Aorta (tissue), 5 donors: ENCODE measurements at regions not wholly inside any gene's neighbourhood (a gene's known extent, or its start where the extent isn't known, plus 50 kb on each side); places are given as distances from the start of the nearest gene placed in this dataset.

Experiments
- ATAC-seq: fragments of 200-7000 bp; cut with Tn5 transposase; one replicate; pipeline ENCODE4 v1.9.1; 2022; ENCODE audit warnings: moderate library complexity; ENCODE audit not compliant: low FRiP score
- DNase-seq, 2 donors: peaks; one replicate each; pipeline ENCODE4 v3.0.0-alpha.2; 2020
- H3K27ac ChIP-seq, 2 donors: one replicate each; pipeline ENCODE4 v1.5.1; 2013; ENCODE audit warnings: low read length in 2 of 2, mild to moderate bottlenecking in 2 of 2, moderate library complexity in 2 of 2, control low read depth in 1 of 2, inconsistent platforms in 1 of 2, low read depth in 1 of 2
- H3K27me3 ChIP-seq, 2 donors: one replicate each; pipeline ENCODE4 v1.6.1; 2013; ENCODE audit warnings: control low read depth in 1 of 2, low read length in 1 of 2, mild to moderate bottlenecking in 1 of 2, moderate library complexity in 1 of 2; ENCODE audit not compliant: insufficient read depth in 2 of 2, control insufficient read depth in 1 of 2
- H3K36me3 ChIP-seq, 2 donors: one replicate each; pipeline ENCODE4 v1.6.1; 2013; ENCODE audit warnings: control low read depth in 1 of 2, low read length in 1 of 2, mild to moderate bottlenecking in 1 of 2; ENCODE audit not compliant: insufficient read depth in 2 of 2, control insufficient read depth in 1 of 2
- H3K4me1 ChIP-seq, 2 donors: one replicate each; pipeline ENCODE4 v1.6.1; 2013; ENCODE audit warnings: low read length in 2 of 2, control low read depth in 1 of 2, mild to moderate bottlenecking in 1 of 2, moderate library complexity in 1 of 2; ENCODE audit not compliant: insufficient read depth in 2 of 2, control insufficient read depth in 1 of 2
- H3K4me3 ChIP-seq, 2 donors: one replicate each; pipeline ENCODE4 v1.5.1; 2013; ENCODE audit warnings: low read length in 2 of 2, control low read depth in 1 of 2, mild to moderate bottlenecking in 1 of 2
- H3K9me3 ChIP-seq: one replicate; pipeline ENCODE4 v1.6.1; 2013; ENCODE audit warnings: mild to moderate bottlenecking, low read length; ENCODE audit not compliant: control insufficient read depth
- WGBS, 2 donors: extraction: QIAGEN DNeasy Blood & Tissue Kit; methylation state at CpG; one replicate each; pipeline ENCODE4 v1.1.7; 2013; 5-methylcytosine and 5-hydroxymethylcytosine counted together
- intact Hi-C, 2 donors: fragments of 100-400 bp; cut with DNase I; formaldehyde crosslinking; loops; one replicate each; pipeline versions ENCODE4 v1.14.2 to v1.15.0; 2022
- donor health status: healthy with polysubstance abuse.
- donor health status: Bipolar disorder and iron deficiency.
- donor health status: DM: no; HTN: no; CAD: no.
- donor health status: DM: no; HTN: no; CAD: no.
- donor health status: DM: yes; HTN: yes; CAD: no.

DNA sequence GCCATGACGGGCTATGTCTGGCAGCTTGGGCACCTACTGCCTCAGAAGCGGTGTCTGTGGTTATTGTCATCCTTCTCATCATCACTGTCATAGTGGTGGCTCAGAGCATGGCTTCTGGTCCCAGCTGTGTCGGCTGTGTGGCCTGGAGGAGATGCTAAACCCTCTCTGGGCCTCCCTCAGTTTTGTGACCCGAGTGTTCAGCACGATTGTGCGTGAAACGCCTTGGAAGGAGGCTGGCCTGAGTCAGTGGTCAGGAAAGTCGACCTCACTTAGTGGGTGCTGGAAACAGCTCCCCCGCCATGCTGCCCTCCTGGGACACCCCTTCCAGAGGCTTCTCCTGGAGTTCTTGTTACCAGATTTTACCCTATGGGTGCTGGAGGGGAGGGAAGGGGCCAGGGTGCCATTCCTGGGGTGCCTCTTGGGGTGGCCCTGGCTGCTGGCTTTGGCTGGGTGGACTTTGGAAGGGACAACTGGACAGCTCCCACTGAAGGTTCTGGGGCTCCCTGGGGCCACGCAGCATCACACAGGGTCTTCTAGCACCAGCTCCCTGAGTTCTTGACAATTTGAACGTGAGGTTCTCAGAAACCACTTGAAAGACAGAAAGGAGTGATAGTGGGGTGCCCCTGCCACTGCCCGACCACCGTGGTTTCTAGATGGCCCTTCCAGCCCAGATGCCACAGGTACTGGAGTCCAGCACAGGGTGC lies 226.5 kb upstream of the GSE1 start:
- no peaks in the 10 kb centered on the region for H3K27me3 ChIP-seq
- intact Hi-C loops: no loop called here
- ATAC-seq (no peak), DNase-seq (peak; percentile 20 to 38)
- H3K4me1 ChIP-seq: no peaks in the 10 kb centered on the region
- 95% methylated on average over 13 of the region's 13 CpGs for WGBS, 2 donors
- H3K36me3 ChIP-seq: no peaks in the 10 kb centered on the region
- H3K4me3 ChIP-seq: no peak overlapping the region
- H3K9me3 ChIP-seq: no peaks in the 10 kb centered on the region
- no peak overlapping the region for H3K27ac ChIP-seq

DNA sequence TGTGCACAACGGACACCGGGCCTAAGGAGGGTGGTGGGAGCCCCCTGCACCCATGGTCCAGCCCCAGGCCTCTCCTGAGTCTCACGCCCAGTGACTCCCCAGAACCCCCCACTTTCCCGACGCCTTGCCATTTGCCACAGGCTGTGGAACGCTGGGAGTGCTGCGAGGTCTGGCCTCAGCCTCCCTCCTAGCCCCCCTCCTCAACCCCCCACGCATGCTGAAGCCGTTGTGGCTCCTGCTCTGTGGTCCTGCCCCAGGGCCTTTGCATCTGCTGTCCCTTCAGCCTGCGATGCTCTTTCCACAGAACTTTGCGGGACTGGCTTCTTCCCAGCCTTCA lies 226.0 kb upstream of the GSE1 start:
- Histone ChIP-seq H3K4me3 (no peak overlapping the region), H3K9me3 (no peaks in the 10 kb centered on the region), H3K27ac (no peak overlapping the region), H3K36me3 (no peaks in the 10 kb centered on the region), H3K27me3 (no peaks in the 10 kb centered on the region), H3K4me1 (no peaks in the 10 kb centered on the region)
- intact Hi-C loops: no loop called here
- 96 to 97% methylated on average over 11 of the region's 11 CpGs for WGBS, 2 donors
- ATAC-seq (no peak), DNase-seq (peak; percentile 37 to 60)

DNA sequence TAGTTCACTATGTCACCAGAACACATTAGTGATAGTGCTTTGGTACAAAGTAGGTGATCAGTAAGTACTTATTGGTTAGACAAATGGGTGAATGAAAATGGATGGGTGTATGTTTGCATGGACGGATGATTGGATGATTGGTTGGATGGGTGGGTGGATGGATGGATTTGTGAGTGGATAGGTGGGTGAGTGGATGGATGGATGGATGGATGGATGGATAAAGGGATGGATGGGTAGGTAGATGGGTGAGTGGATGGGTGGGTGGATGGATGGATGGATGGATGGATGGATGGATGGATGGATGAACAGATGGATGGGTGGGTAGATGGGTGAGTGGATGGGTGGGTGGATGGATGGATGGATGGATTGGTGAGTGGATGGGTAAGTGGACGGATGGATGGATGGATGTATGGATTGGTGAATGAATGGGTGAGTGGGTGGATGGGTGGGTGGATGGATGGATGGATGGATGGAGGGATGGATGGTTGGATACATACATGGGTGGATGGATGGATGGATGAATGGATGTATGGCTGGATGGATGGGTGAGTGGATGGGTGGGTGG lies 225.3 kb upstream of the GSE1 start:
- intact Hi-C loops: no loop called here
- 98 to 100% methylated on average over 2 of the region's 2 CpGs for WGBS, 2 donors
- H3K27ac ChIP-seq: no peak overlapping the region
- no peak overlapping the region for H3K4me3 ChIP-seq
- no peaks in the 10 kb centered on the region for H3K9me3 ChIP-seq
- ATAC-seq (no peak), DNase-seq (no peak)
- no peaks in the 10 kb centered on the region for H3K4me1 ChIP-seq
- H3K27me3 ChIP-seq: no peaks in the 10 kb centered on the region
- H3K36me3 ChIP-seq: no peaks in the 10 kb centered on the region

DNA sequence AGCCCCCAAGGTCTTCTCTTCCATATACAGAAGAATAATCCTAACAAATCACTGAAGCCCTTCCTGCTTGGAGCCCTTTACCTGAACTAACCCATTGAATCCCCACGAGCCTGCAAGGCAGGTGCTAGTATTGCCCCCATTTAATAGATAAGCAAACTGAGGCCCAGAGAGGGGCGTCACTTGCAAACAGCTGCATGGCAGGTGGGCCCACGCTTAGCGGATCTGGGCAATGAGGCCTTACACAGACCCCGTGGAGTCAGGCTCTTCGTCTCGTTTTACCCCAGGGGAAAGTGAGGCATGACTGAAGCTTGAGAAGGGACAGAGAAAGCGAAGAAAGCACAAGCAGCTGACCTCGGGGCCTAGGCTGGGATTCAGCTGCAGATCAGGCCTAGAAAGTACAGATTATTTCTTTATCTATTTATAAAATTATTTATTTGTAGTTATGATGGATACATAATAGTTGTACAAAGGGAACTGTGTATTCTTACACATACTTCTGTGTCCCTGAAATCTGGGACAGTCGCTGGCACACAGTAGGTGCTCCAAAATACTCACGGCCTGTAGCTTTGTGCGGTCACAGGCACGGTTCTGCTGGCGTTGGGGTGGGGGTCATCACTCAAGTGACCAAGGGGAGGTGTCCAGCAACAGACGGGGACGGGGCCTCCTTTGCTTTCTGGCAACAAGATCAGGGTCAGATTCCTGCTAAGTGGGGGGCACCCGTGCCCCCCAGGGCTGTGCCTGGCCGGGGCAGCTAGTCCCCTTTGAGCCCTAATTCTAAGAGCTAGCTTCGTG lies 223.2 kb upstream of the GSE1 start:
- H3K4me3 ChIP-seq: no peak overlapping the region
- DNase-seq: peak in 1 of 2 donors; percentile 65
- H3K4me1 ChIP-seq: no peaks in the 10 kb centered on the region
- H3K27ac ChIP-seq: no peak overlapping the region
- no peaks in the 10 kb centered on the region for H3K27me3 ChIP-seq
- no peak for ATAC-seq
- intact Hi-C loops: no loop called here
- WGBS, 2 donors: 88% methylated on average over 19 of the region's 19 CpGs
- no peaks in the 10 kb centered on the region for H3K36me3 ChIP-seq
- H3K9me3 ChIP-seq: no peaks in the 10 kb centered on the region

DNA sequence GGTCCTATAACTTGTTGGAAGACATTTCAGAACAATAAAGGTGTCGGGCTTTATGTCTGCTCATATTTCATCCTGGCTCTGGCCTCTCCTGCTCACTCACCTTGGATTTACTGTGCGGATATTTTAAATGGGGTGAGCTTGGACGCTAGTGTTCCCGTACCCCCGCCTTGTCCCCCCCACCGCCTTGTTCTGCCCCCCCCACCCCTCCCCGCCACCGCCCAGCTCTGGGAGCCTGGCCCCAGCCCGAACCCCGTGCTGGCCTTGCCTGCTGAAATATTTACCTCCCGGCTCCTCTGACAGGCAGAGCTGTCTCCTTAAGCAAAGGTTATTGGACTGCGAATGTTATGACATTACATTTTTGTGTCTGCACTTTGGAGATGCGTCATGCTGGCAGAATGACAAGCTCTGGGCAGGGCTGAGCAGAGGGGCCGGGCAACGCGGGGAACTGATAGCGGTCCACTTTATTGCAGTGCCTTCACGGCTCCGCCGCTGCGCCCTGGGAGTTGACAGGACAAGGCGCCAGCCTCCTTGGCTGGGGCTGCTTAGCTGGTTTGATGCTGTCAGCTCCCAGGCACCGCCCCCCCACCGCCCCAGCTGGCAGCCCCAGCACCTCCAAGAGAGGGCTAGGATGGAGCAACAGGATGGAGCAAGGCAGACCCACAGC lies 222.5 kb upstream of the GSE1 start:
- Histone ChIP-seq H3K36me3 (no peaks in the 10 kb centered on the region), H3K27ac (no peak overlapping the region), H3K27me3 (no peaks in the 10 kb centered on the region), H3K4me1 (no peaks in the 10 kb centered on the region), H3K9me3 (no peaks in the 10 kb centered on the region), H3K4me3 (no peak overlapping the region)
- peak; percentile 68 for ATAC-seq
- intact Hi-C loops: no loop called here
- DNase-seq: peak; percentile 86 to 95
- 9 to 31% methylated on average over 24 of the region's 24 CpGs for WGBS, 2 donors

DNA sequence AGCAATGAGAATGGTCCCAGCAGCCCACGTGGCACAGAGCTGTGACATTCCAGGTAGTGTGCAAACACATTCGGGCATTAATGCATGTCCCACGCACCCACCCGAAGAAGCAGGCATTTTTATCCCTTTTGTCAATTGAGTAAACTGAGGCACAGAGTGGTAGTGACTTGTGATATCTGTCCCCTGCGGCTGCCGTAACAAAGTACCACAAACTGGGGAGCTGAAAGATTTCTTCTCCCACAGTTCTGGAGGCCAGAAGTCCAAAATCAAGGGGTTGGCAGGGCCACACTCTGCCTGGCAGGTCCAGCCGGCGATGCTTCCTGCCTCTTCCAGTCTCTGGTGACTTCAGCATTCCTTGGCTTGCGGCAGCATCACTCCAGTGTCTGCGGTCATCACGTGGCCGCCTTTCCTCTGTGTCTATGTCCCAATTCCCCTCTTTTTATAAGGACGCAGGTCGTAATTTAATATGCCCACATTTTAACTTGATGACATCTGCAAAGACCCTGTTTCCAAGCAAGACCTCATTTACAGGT lies 221.9 kb upstream of the GSE1 start:
- H3K27me3 ChIP-seq: no peaks in the 10 kb centered on the region
- WGBS, 2 donors: 79 to 81% methylated on average over 14 of the region's 14 CpGs
- intact Hi-C loops: no loop called here
- H3K4me1 ChIP-seq: no peaks in the 10 kb centered on the region
- H3K27ac ChIP-seq: no peak overlapping the region
- ATAC-seq (no peak), DNase-seq (peak; percentile 39 to 68)
- H3K36me3 ChIP-seq: no peaks in the 10 kb centered on the region
- no peaks in the 10 kb centered on the region for H3K9me3 ChIP-seq
- no peak overlapping the region for H3K4me3 ChIP-seq

DNA sequence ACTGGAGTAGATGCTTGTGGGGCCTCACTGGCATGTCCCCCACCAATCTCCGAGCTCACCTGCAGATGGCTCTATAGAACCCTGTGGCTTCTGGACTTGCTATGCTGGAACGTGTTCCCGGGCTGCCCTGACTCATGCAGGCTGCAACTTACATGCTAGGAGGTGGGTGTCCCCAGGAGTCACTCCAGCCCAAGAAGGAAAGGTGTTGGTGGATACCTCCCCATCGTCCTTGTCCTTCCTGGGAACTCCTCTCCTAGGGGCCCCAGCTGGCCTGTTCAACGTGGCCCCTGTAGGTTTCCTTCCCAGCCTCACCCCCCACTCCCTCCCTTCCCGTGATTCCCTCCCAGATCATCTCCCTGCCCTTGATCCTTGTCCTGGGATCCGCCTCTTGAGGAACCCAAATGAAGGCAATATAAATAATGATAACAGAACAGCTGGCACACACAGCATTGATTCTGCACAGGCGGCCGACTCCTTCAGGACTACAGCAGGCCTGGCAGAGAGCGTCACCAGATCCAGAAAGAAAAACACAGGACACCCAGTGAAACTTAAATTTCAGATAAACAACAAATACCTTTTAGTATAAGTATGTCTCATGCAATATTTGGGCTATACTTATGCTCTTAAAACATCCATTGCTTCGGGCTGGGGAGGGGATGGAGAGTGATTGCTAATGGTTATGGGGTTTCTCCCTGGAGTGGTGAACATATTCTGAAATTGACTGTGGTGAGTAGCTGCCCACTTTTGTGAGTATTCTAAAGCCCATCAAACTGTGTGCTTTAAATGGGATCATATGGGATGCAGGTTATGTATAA lies 221.1 kb upstream of the GSE1 start:
- intact Hi-C loops: no loop called here
- no peak overlapping the region for H3K27ac ChIP-seq
- H3K36me3 ChIP-seq: no peaks in the 10 kb centered on the region
- no peak for DNase-seq
- 90 to 91% methylated on average over 11 of the region's 11 CpGs for WGBS, 2 donors
- ATAC-seq: no peak
- H3K4me1 ChIP-seq: no peaks in the 10 kb centered on the region
- H3K27me3 ChIP-seq: no peaks in the 10 kb centered on the region
- H3K9me3 ChIP-seq: no peaks in the 10 kb centered on the region
- H3K4me3 ChIP-seq: no peak overlapping the region
